SK-N-SH (cell line): ENCODE measurements at regions not wholly inside any gene's neighbourhood (a gene's known extent, or its start where the extent isn't known, plus 50 kb on each side); places are given as distances from the start of the nearest gene placed in this dataset.

Experiments
- CTCF ChIA-PET: fragments of 300-600, 350-600 bp; formaldehyde crosslinking; extraction: SDS; loops from one replicate; lab custom pipeline; 2021; lab: Yijun Ruan, JAX
- POLR2A ChIA-PET: fragments of 350-600 bp; sonication (Branson Sonifier 250); formaldehyde crosslinking; extraction: SDS; loops from one replicate; lab custom pipeline; 2020; ENCODE audit warnings: antibody characterized with exemption, inconsistent platforms; lab: Yijun Ruan, JAX
- DNase-seq: peaks from one replicate; pipeline ENCODE4 v3.0.0; 2012
- H2AFZ ChIP-seq: fragments of 200-600 bp; sonication (generic); 2 replicates; pipeline ENCODE4 v1.8.1; 2016; ENCODE audit warnings: antibody characterized with exemption, mild to moderate bottlenecking, low read depth
- H3F3A ChIP-seq: fragments of 200-600 bp; sonication (generic); replicated peaks from 2 replicates; pipeline ENCODE3; 2016; ENCODE audit warnings: antibody characterized with exemption, mild to moderate bottlenecking; ENCODE audit not compliant: insufficient read depth
- H3K27ac ChIP-seq, 2 experiments: fragments of 200-500 bp in 1 of 2; fragments of 200-600 bp in 1 of 2; sonication (Bioruptor generic) in 1 of 2; sonication (generic), shearing (Covaris generic) in 1 of 2; 2 replicates each; pipeline versions ENCODE4 v1.5.1 to v1.6.1; 2014 to 2016; ENCODE audit warnings: low read depth in 2 of 2, inconsistent platforms in 1 of 2, low read length in 1 of 2, mild to moderate bottlenecking in 1 of 2, mixed read lengths in 1 of 2
- H3K27me3 ChIP-seq: fragments of 200-600 bp; sonication (generic), shearing (Covaris generic); 2 replicates; pipeline ENCODE4 v1.6.1; 2016; ENCODE audit warnings: mixed run types; ENCODE audit not compliant: insufficient read depth
- H3K36me3 ChIP-seq, 2 experiments: fragments of 200-500 bp in 1 of 2; fragments of 200-600 bp in 1 of 2; sonication (Bioruptor generic) in 1 of 2; sonication (generic) in 1 of 2; replicated peaks in 1 of 2; 2 replicates each; pipeline versions ENCODE3 to v1.5.1; 2014 to 2016; ENCODE audit warnings: low read length in 1 of 2, mild to moderate bottlenecking in 1 of 2; ENCODE audit not compliant: insufficient read depth in 2 of 2, control insufficient read depth in 1 of 2
- H3K4me1 ChIP-seq, 2 experiments: fragments of 200-500 bp in 1 of 2; fragments of 200-600 bp in 1 of 2; sonication (Bioruptor generic) in 1 of 2; sonication (generic), shearing (Covaris generic) in 1 of 2; 2 replicates each; pipeline versions ENCODE4 v1.5.1 to v1.6.1; 2014 to 2016; ENCODE audit warnings: low read depth in 1 of 2, low read length in 1 of 2, mixed run types in 1 of 2; ENCODE audit not compliant: insufficient read depth in 2 of 2, control insufficient read depth in 1 of 2
- H3K4me2 ChIP-seq: fragments of 200-600 bp; sonication (generic), shearing (Covaris generic); 2 replicates; pipeline ENCODE4 v1.6.1; 2017; ENCODE audit warnings: mixed run types
- H3K4me3 ChIP-seq, 2 experiments: fragments of 200-500 bp in 1 of 2; fragments of 200-600 bp in 1 of 2; sonication (Bioruptor generic) in 1 of 2; sonication (generic), shearing (Covaris generic) in 1 of 2; 2 replicates each; pipeline versions ENCODE4 v1.5.1 to v1.8.1; 2014 to 2016; ENCODE audit warnings: low read depth in 2 of 2, inconsistent platforms in 1 of 2, low read length in 1 of 2, mild to moderate bottlenecking in 1 of 2, mixed read lengths in 1 of 2, moderate library complexity in 1 of 2
- H3K79me2 ChIP-seq: fragments of 200-600 bp; sonication (generic); 2 replicates; pipeline ENCODE4 v1.8.1; 2017; ENCODE audit warnings: mild to moderate bottlenecking; ENCODE audit not compliant: insufficient read depth
- H3K9ac ChIP-seq: fragments of 200-600 bp; sonication (generic); 2 replicates; pipeline ENCODE4 v1.6.1; 2017; ENCODE audit warnings: mixed run types
- H3K9me2 ChIP-seq: fragments of 200-600 bp; sonication (generic); 2 replicates; pipeline ENCODE4 v1.6.1; 2017; ENCODE audit warnings: mixed run types
- H3K9me3 ChIP-seq: fragments of 200-600 bp; sonication (generic); 2 replicates; pipeline ENCODE4 v1.6.1; 2017; ENCODE audit warnings: mixed run types, mild to moderate bottlenecking, moderate library complexity
- H4K20me1 ChIP-seq: fragments of 200-600 bp; sonication (generic); 2 replicates; pipeline ENCODE4 v1.6.1; 2017; ENCODE audit warnings: mild to moderate bottlenecking, mixed run types; ENCODE audit not compliant: insufficient read depth
- EP300 ChIP-seq, 2 experiments: IDR thresholded peaks; 2 replicates each; pipeline versions ENCODE4 v1.4.0 to v1.6.1; 2012; ENCODE audit warnings: borderline replicate concordance in 1 of 2, low read depth in 1 of 2, low read length in 1 of 2
- FOXJ3 ChIP-seq: sonication (generic); formaldehyde crosslinking; IDR thresholded peaks from 2 replicates; pipeline ENCODE4 v1.5.1; 2020; ENCODE audit warnings: mild to moderate bottlenecking, missing genetic modification reagents
- GATA2 ChIP-seq: sonication (generic); formaldehyde crosslinking; IDR thresholded peaks from 2 replicates; pipeline ENCODE4 v1.5.0; 2020; ENCODE audit warnings: mild to moderate bottlenecking, missing genetic modification reagents
- MXI1 ChIP-seq: IDR thresholded peaks from 2 replicates; pipeline ENCODE4 v1.6.1; 2012; ENCODE audit warnings: mild to moderate bottlenecking, low read depth, low read length, improper control_type of control experiment
- RAD21 ChIP-seq: IDR thresholded peaks from 2 replicates; pipeline ENCODE4 v1.6.1; 2012; ENCODE audit warnings: mild to moderate bottlenecking, low read length
- RXRA ChIP-seq: IDR thresholded peaks from 2 replicates; pipeline ENCODE4 v1.4.0; 2012; ENCODE audit warnings: low read depth, mild to moderate bottlenecking, borderline replicate concordance
- YY1 ChIP-seq: IDR thresholded peaks from 2 replicates; pipeline ENCODE4 v1.4.0; 2012; ENCODE audit warnings: low read depth, mild to moderate bottlenecking
- WGBS: methylation state at CpG from one replicate; pipeline ENCODE4 v1.1.6; 2017; ENCODE audit warnings: low lambda C conversion rate; 5-methylcytosine and 5-hydroxymethylcytosine counted together
- TF ChIP-seq, protein P1 (sequence below): fragments of 150-350 bp; IDR thresholded peaks from 2 replicates; pipeline ENCODE4 v1.6.1; 2017; ENCODE audit warnings: antibody characterized with exemption, low read length, low read depth, borderline replicate concordance
- TF ChIP-seq, protein P2 (sequence below): fragments of 150-350 bp; IDR thresholded peaks from 2 replicates; pipeline ENCODE4 v1.6.1; 2016; ENCODE audit warnings: mild to moderate bottlenecking, low read depth, low read length
- TF ChIP-seq, protein P3 (sequence below): IDR thresholded peaks from 2 replicates; pipeline ENCODE4 v1.4.0; 2012; ENCODE audit warnings: low read depth, borderline replicate concordance
- TF ChIP-seq, protein P4 (sequence below): IDR thresholded peaks from 2 replicates; pipeline ENCODE4 v1.4.0; 2012; ENCODE audit warnings: low read depth
- TF ChIP-seq, protein P5 (sequence below): fragments of 200-600 bp; sonication (generic); IDR thresholded peaks from 2 replicates; pipeline ENCODE4 v1.6.1; 2017; ENCODE audit warnings: antibody characterized with exemption, mild to moderate bottlenecking, moderate library complexity
- TF ChIP-seq, protein P6 (sequence below): IDR thresholded peaks from 2 replicates; pipeline ENCODE4 v1.4.0; 2012; ENCODE audit warnings: low read depth, borderline replicate concordance

DNA sequence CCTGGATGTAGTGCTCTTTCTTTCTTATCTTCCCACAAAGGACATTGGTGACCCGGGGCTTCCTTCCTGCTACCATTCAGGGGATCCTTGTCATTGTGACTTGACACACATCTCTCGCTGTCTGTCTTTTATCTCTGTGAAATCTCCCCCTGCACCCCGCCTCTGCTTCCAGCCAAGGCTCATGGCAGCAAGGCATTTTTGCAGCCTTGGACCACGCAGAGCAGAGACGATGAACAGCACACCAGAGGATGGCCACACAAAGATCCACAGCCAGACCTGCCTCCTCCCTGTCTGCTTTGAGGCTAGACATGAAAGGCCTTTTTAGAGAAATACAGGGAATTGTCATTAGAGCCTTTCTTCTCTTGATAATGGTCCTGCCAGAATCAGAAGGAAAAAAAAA is 549.1 kb downstream of the CDK5RAP2 start:
- ChIA-PET POLR2A (no interaction called here), CTCF (no interaction called here)
- H3K9ac ChIP-seq = no peak overlapping the region
- 1% methylated on average over 5 of the region's 5 CpGs for WGBS
- H3K27me3 ChIP-seq = no peaks in the 10 kb centered on the region
- H2AFZ ChIP-seq = no peak overlapping the region
- H3K4me1 ChIP-seq = peaks cover 0 to 8% of the 10 kb centered on the region in 2 experiments; a peak in 1 of 4 replicates
- no peak overlapping the region for H3K4me2 ChIP-seq
- no peak overlapping the region; a peak in 1 of 4 replicates for H3K4me3 ChIP-seq
- H3K27ac ChIP-seq = peak overlapping the region in 1 of 2 experiments; percentile 62; a peak in 2 of 4 replicates
- peak; percentile 60 for DNase-seq
- no peaks in the 10 kb centered on the region for H3K9me3 ChIP-seq
- H4K20me1 ChIP-seq = no peaks in the 10 kb centered on the region
- no peaks in the 10 kb centered on the region for H3K79me2 ChIP-seq
- no peaks in the 10 kb centered on the region for H3K9me2 ChIP-seq
- no peaks in the 10 kb centered on the region for H3K36me3 ChIP-seq
- H3F3A ChIP-seq = no peaks in the 10 kb centered on the region
- TF ChIP-seq MXI1 (no peak), EP300 (IDR thresholded peaks at IDR 0.05; ENCODE audit: borderline replicate concordance in 1 of 2, low read depth in 1 of 2, low read length in 1 of 2) (peak in 1 of 2 experiments; percentile 18; a peak in 1 of 4 replicates), RXRA (no peak), GATA2 (CRISPR knock-in tag) (peak; percentile 98), FOXJ3 (CRISPR knock-in tag) (peak; percentile 61; the same call in 1 of the 2 replicates)
- TF ChIP-seq, protein P1, sequence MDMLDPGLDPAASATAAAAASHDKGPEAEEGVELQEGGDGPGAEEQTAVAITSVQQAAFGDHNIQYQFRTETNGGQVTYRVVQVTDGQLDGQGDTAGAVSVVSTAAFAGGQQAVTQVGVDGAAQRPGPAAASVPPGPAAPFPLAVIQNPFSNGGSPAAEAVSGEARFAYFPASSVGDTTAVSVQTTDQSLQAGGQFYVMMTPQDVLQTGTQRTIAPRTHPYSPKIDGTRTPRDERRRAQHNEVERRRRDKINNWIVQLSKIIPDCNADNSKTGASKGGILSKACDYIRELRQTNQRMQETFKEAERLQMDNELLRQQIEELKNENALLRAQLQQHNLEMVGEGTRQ = no peak
- TF ChIP-seq, all 33 proteins: peak for 3

DNA sequence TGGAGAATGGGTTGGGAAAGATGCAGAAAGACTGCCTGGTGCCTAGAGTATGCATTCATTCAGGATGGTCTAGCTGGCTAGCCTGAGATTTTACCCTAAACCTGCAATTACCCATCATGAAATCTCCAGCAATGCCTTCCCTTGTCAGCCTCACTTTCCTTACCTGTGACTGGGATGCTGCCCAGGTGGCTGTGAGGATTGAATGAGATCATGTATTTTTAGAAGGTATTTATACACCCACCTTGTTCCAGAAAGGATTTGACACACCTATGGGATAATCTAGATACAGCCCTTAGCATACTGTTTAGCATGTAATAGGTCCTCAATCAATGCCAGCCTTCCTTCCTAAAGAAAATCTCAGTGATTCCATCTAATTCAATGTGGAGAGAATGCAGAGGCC is 561.4 kb downstream of the CDK5RAP2 start:
- Histone ChIP-seq H3K27ac (no peak overlapping the region), H3K36me3 (no peaks in the 10 kb centered on the region), H3K27me3 (no peaks in the 10 kb centered on the region), H4K20me1 (no peaks in the 10 kb centered on the region)
- POLR2A ChIA-PET = no interaction called here
- DNase-seq = no peak
- TF ChIP-seq, protein P2, sequence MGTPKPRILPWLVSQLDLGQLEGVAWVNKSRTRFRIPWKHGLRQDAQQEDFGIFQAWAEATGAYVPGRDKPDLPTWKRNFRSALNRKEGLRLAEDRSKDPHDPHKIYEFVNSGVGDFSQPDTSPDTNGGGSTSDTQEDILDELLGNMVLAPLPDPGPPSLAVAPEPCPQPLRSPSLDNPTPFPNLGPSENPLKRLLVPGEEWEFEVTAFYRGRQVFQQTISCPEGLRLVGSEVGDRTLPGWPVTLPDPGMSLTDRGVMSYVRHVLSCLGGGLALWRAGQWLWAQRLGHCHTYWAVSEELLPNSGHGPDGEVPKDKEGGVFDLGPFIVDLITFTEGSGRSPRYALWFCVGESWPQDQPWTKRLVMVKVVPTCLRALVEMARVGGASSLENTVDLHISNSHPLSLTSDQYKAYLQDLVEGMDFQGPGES = no peak
- TF ChIP-seq, protein P3, sequence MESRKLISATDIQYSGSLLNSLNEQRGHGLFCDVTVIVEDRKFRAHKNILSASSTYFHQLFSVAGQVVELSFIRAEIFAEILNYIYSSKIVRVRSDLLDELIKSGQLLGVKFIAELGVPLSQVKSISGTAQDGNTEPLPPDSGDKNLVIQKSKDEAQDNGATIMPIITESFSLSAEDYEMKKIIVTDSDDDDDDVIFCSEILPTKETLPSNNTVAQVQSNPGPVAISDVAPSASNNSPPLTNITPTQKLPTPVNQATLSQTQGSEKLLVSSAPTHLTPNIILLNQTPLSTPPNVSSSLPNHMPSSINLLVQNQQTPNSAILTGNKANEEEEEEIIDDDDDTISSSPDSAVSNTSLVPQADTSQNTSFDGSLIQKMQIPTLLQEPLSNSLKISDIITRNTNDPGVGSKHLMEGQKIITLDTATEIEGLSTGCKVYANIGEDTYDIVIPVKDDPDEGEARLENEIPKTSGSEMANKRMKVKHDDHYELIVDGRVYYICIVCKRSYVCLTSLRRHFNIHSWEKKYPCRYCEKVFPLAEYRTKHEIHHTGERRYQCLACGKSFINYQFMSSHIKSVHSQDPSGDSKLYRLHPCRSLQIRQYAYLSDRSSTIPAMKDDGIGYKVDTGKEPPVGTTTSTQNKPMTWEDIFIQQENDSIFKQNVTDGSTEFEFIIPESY = no peak
- TF ChIP-seq YY1 (no peak), RAD21 (no peak)
- TF ChIP-seq, protein P4, sequence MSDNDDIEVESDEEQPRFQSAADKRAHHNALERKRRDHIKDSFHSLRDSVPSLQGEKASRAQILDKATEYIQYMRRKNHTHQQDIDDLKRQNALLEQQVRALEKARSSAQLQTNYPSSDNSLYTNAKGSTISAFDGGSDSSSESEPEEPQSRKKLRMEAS = no peak
- TF ChIP-seq, protein P5, sequence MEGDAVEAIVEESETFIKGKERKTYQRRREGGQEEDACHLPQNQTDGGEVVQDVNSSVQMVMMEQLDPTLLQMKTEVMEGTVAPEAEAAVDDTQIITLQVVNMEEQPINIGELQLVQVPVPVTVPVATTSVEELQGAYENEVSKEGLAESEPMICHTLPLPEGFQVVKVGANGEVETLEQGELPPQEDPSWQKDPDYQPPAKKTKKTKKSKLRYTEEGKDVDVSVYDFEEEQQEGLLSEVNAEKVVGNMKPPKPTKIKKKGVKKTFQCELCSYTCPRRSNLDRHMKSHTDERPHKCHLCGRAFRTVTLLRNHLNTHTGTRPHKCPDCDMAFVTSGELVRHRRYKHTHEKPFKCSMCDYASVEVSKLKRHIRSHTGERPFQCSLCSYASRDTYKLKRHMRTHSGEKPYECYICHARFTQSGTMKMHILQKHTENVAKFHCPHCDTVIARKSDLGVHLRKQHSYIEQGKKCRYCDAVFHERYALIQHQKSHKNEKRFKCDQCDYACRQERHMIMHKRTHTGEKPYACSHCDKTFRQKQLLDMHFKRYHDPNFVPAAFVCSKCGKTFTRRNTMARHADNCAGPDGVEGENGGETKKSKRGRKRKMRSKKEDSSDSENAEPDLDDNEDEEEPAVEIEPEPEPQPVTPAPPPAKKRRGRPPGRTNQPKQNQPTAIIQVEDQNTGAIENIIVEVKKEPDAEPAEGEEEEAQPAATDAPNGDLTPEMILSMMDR = no peak
- TF ChIP-seq, protein P6, sequence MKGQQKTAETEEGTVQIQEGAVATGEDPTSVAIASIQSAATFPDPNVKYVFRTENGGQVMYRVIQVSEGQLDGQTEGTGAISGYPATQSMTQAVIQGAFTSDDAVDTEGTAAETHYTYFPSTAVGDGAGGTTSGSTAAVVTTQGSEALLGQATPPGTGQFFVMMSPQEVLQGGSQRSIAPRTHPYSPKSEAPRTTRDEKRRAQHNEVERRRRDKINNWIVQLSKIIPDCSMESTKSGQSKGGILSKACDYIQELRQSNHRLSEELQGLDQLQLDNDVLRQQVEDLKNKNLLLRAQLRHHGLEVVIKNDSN = no peak
- TF ChIP-seq, protein P1 = no peak
- TF ChIP-seq, all 33 proteins: peak for 0
- CTCF ChIA-PET = no interaction called here
- Histone ChIP-seq H3K4me1 (no peaks in the 10 kb centered on the region; a peak in 1 of 4 replicates), H3K4me2 (no peak overlapping the region), H3K79me2 (no peaks in the 10 kb centered on the region), H3K9me2 (no peaks in the 10 kb centered on the region), H2AFZ (no peak overlapping the region), H3K9ac (no peak overlapping the region), H3K4me3 (no peak overlapping the region), H3F3A (no peaks in the 10 kb centered on the region), H3K9me3 (no peaks in the 10 kb centered on the region)
